HG03558 (cell line): ENCODE measurements at regions not wholly inside any gene's neighbourhood (a gene's known extent, or its start where the extent isn't known, plus 50 kb on each side); places are given as distances from the start of the nearest gene placed in this dataset.

Source experiments
- ATAC-seq: cut with Tn5 transposase; IDR thresholded peaks from one replicate; pipeline ENCODE4 v1.9.1; 2021; ENCODE audit warnings: moderate number of reproducible peaks; ENCODE audit not compliant: unreplicated experiment; ENCODE audit errors: extremely low read depth

DNA sequence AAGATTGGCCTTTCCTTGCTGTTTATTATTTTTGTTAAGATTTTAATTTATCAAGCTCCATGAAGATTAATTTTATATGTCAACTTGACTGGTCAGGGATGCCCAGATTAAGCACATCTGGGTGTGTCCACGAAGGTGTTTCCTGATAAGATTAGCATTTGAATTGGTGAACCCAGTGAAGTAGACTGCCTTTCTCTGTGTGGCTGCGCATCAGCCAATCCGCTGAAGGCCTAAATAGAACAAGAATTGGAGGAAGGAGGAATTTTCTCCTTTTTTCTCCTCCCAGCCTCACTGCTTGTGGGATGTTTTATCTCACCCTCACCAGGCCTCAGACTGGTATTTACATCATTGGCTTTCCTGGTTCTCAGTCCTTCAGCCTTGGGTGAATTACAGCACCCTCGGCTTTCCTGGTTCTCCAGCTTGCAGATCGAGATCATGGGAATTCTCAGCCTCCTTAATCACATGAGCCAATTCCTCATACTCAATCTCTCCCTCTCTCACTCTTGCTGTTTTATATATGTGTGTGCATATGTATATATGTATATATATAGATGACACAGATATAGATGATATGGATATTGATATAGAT, 135.4 kb upstream of the SPEF2 start:
- ATAC-seq: no peak

DNA sequence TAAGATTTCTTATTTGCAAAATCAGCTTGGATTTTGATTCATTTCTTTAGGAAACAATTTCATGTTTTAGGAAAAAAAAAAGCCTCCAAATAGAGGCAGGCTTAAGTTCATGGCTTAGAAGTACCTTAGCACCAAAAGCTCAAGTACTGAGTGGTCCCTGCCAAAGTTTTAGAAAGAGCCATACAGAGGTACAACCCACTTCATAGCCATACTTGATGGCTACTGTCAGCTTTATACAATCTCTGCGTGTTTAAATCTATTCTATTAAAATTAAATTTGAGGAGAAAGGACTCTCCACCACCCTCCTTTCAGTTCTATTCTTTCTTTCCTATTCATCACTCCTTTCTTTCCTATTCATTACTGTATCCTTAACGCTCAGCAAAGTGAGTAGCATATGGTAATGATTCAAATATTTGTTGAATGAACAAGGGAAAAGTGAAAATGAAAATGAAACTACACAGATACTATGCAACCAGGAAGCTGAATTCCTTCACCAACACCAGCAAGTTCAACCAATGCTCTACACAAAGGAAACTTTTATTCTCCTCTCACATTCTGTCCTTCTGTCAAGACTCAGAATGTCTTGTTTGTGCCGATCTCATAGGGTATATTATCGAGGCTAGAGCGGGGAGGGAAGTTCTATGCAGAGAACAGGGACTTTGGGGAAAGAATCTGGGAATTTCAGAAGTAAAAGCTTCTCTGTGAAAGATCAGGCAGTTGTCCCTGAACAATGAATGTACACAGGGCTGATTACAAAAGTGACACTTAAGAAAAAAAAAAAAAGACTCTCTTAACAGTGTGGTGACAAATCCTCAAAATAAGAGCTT, 138.6 kb upstream of the SPEF2 start:
- ATAC-seq: no peak

DNA sequence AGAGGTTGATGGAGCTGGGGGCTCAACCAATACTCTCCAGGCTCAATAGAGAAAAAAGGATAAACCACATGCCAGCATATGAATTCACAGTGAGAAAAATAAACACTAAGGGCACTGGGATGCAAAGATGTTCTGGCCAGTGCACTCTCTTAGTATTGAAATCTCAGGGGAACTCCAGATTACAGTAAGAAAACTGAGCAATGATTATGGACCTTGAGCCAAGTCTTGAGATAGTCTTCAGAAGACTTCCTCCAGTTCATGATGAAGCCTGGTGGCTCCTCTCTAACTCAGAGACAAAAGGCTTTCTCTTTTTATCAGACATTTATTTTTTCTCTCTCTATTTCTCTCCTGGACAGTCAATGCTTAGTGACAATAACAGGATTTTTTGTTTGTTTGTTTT, 139.8 kb upstream of the SPEF2 start:
- ATAC-seq: no peak

DNA sequence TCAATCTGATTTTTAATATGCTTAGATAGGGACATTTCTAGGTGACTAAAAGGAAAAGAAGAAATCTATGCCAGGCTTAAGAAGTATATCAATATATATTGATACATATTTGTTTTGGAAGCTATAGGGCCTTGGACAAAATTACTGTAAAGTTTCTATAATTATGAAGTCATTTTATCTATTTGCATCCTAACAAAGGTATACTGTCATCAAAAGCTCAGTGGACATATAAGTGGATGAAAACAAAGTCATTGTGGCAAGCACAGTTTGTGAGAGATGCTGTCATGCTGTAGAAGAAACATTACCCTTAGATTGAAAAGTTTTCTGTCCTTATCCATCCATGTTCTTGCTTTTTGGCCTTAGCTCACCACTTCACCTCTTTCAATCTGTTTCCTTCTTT, 140.3 kb upstream of the SPEF2 start:
- ATAC-seq: no peak

DNA sequence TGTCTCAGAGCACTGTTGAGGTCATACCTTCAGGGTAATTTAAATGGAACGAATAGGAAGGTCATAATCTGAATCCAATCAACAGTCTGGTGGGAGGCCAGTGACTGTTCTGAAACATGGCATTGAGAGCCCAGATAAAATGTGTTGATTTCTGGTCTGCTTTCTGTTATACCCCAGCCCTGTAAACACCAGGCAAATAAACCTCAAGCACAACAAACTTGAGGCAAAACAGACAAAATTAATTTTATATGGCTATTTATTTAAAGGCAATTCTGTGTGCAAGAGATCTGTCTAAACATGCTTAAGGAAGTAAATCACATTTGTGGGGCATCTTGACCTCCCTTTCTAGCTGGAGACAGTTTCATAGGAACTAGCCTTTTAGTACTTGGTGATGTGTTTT, 140.9 kb upstream of the SPEF2 start:
- no peak for ATAC-seq

DNA sequence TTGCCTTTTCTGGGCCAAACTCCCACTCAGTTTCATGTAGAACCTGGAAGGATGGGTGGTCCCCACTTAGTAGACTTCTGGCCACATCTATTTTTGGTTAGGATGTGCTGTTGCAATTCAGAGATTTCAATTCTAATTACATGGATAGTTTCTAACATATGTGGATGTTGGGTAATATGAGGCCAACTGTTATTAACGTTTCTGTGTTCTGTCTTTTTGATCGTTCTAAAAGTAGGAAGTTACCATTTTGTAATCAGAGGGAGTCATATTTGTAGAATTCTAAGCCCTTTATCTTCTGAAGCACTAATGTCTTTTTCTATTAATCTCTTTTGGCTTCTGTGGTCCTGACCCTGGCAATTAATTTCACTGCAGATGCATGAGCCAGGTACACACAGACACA, 141.6 kb upstream of the SPEF2 start:
- no peak for ATAC-seq

DNA sequence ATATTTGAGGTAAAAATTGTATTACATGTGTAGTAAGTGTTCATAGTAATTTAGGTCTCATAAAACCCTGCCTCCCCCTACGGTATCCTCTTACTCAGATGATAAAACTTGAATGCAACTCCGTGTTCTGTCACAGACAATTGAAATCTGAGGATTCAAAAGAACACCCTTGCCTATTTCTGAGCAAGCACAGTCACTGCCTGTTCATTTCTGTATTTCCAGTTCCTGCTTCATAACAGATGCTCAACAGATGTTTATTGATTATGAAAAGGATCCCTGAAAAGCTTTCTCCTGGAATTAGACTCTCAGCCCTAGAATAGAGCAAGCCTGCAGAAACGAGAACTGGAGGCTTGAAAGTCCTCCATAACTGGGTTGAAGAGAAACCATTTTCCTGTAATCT, 144.1 kb upstream of the SPEF2 start:
- no peak for ATAC-seq

DNA sequence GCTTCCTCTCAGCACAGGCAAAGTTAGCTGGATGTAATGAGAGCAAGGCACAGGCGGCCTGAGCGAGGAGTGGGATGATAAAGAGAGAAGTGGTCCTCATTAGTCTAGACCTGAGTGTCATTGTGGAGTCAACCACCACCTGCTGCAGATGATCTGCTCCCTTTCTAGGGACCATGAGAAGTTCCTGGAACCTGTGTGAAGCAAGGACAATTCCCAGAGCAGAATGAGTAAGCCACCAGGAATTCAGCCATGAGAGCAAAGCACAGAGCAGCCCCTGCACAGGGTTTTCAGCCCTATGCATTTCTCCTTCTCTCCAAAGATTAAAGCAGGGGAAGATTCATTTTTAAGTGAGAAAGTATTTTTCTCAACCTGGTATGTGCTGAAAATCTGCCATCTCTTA, 146.8 kb upstream of the SPEF2 start:
- ATAC-seq: no peak

DNA sequence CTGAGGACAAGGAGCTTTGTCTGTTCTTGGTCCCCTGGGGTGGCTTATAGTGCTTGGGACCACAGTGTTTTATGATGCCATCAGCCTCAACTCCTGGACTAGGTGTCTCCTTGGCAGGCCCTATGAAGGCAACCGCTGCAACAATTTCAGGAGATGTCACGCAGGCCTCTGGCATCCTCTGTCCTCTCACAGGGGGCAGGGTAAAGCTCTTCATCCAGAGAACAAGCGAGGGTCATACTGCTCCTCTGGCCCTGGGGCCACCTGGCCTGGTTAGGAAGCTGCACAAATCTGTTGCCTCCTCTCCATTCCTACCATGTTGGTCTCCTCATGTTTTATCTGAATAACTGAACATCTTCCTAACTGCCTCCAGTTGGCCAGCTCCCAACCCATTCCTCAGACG, 148.9 kb upstream of the SPEF2 start:
- ATAC-seq: no peak

DNA sequence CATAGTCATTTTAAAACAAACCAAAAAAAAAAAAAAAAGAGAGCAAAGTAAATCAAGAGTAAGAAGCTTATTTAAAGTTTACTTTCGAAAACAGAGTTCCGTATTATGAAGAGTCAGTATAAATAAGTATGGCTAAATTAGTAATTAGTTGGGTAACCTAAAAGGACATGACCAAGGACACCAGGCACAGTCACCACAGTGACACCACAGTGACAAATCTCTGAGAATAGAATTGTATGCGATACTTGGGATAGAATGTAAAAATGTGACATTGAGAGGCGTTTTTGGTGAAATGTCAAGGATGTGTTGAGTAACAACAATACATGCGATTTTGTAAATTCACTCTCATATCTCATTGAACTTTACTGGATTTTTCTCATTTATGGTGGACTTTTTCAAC, 150.9 kb upstream of the SPEF2 start:
- ATAC-seq: no peak

DNA sequence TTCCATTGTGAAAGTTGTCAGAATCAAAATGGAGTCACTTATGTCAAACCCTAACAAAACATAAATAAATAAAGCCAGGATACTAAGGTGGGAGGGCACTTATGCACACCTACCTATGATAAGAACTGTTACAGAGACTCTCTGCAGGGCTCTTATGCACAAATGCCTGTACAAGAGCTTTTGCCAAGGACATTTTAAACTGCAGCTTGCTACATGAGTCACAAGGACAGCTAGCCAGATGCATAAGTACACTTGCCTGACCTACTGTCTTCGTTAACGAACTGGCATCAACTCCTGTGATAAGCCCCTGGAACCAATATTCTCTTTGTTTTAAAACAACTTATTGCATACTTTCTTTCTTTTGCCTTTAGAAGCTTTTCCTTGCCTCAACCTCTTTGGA, 152.9 kb upstream of the SPEF2 start:
- no peak for ATAC-seq

DNA sequence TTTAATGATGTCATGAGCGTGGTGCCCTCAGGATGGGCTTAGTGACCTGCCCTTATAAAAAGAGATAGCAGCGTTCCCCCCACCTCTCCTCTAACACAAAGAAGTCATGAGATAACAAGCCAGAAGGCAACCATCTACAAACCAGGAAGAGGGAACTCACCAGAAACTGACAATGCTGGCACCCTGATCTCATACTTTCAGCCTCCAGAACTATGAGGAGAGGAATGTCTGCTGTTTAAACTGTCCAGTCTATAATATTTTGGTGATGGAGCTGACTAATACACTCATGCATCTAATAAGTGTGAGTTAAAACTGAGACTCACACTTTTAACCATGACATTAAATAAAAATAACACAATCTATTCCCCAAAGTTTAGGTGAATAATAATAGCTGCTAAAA, 156.1 kb upstream of the SPEF2 start:
- ATAC-seq: no peak

DNA sequence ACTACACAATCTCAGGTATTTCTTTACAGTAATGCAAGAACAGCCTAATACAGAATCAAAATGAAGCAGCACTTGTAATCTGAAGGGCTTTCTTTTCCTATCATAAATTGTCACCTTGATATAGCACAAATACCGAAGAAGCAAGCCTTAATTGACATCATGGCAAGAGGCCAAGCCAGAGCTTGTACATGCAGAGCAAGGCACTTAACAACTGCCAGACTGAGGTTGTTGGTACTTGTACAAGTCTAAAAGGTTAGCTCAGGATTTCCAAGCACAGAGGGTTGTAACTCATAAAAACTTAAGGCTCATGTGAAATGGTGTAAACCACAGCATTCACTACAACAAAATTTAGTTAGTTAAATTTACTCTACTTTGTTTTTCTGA, 158.8 kb upstream of the SPEF2 start:
- no peak for ATAC-seq

DNA sequence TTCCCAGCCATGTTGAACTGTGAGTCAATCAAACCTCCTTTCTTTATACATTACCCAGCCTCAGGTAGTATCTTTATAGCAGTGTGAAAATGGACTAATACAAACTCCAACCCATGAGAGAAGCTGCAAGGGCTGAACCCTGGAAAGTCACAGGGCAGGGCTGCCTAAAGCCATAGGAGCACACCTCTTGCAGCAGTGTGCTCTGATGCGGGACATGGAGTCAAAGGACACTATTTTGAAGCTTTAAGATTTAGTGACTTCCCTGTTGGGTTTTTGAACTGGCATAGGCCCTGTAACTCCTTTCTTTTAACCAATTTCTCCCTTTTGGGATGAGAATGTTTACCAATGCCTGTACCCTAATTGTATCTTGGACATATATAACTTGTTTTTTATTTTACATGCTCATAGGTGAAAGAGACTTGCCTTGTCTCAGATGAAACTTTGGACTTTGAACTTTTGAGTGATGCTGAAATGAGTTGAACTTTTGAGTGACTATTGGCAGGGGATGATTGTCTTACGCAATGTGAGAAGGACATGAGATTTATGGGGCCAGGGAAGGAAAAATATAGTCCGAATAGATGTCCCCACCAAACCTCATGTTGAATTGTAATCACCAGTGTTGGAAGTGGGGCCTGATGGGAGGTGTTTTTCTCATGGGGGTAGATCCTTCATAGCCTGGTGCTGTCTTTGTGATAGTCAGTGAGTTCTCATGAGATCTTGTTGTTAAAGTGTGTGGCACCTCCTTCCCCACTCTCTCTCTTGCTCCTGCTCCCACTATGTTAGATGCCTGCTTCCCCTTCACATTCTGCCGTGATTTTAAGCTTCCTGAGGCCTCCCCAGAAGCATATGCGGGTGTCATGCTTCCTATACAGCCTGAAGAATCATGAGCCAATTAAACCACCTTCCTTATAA, 159.5 kb upstream of the SPEF2 start:
- ATAC-seq: no peak

DNA sequence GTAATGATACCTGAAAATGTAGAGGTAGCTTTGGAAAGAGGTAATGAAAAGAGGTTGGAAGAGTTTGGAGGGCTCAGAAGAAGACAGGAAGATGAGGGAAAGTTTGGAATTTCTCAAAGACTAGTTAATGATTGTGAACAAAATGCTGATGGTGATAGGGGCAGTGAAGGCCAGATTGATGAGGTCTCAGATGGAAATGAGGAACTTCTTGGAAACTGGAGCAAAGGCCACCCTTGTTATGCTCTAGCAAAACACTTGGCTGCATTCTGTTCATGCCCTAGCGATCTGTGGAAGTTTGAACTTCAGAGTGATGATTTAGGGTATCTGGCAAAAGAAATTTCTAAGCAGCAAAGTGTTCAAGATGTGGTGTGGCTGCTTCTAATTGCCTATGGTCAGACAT, 161.2 kb upstream of the SPEF2 start:
- no peak for ATAC-seq

DNA sequence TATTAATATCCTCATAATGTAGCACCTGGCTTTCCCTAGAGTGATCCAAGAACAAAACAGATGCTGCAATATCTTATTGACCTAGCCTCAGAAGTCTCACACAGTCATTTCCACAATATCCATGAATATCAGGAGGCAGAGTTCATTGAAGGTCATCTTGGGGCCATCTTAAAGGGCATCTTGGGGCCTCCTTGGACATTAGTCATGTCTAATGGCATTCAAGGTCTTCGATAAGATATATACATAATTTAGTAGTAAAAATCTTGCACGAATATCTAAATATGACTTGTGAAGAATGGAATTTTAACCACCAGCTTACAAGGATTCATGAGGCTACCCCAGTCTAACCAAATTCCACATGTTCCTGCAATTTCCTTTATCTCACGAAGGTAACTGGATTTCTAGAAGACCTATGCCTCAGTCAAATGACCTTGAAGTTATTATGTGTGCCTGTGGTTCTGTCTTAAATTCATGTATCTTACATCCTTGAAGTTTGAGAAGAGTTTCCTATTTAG, 163.6 kb upstream of the SPEF2 start:
- ATAC-seq: no peak

DNA sequence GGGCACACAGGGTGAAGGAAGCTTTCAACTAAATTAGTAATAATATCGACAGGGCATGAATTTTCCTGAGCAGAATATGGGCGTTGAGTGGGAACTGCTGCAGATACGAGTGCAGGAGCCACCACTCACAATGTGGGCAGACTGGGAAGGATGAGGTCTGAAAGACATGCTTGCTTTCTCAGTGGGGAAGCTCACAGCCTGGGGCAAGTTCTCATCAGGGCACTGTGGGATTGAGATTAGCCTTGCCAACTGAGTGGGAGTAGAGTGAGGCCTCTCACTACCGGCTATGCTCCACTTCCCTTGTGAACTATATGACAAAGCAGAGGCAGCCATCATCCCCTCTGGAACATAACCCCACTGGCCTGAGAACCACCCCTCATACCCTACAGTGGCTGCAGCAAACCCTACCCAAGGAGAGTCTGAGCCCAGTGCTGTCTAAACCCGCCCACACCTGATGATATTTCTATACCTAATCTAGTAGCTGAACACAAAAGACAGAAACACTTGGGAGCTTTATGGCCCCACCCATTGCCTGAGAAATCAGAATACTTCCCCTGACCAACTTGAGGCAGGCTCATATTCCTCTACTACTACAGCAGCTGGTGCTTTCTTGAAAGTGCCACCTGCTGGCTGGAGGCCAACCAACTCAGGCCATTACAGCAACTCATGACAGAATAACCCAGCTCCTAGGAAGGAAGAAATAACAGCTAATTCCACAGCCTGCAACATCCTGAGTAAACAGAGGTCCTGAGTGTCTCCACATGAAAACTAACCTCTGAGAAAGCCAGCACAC, 173.7 kb upstream of the SPEF2 start:
- no peak for ATAC-seq

DNA sequence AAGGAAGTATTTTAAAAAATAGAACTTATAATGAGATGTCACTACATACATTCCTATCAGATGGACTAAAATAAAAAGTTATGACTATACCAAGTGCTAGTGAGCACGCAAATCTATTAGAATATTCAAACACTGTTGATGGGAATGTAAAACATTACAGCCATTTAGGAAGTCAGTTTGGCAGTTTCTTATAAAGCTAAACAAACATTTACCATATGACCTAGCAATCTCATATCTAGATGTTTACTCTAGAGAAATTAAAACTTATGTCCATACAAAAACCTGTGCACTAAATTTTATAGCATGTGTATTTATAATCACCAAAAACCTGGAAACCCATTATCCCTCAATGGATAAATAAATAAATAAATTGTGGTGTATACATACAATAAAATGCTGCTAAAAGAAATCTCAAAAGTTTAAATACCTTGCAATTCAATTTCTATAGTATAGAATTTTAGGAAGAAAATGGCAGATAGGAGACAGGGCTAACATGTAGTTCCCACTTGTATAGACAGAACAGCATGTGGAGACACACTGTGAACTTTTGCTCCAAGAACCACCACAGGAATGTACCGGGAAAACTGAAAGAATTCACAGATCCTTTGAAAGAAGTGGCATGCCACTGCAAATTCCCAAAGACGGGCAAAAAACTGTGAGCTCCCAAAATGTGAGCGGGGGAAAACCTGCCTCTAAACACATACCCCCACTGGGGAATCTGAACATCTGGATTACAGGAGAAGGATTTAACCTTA, 174.6 kb upstream of the SPEF2 start:
- ATAC-seq: no peak

DNA sequence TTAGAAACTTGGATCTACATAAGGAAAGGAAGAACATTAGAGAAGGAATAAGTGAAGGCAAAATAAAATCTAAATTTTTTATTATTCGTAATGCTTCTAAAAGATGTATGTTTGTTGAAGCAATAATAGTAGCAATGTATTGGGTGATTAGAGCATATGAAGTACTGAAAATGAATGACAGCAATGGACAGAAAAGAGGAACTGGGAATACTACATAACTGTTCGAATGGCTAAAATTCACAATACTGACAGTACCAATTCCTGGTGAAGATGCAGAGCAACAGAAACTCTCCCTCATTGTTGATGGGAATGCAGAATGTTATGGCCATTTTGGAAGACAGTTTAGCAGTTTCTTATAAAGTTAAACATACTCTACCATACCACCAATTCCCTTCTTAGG, 177.3 kb upstream of the SPEF2 start:
- ATAC-seq: no peak

DNA sequence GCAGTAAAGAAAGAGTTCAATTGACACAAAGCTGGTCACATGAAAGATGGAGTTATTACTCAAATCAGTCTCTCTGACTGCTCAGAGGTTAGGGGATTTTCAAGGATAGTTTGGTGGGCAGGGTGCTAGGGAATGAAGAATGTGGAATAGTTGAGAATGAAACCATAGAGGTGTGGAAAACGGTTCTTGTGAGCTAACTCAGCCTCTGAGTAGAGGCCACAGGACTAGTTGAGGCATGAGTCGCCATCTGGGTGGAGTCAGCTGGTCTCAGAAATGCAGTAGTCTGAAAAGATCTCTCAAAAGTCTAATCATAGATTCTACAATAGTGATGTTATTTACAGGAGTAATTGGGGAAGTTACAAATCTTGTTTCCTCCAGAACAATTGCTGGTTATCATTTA, 178.9 kb upstream of the SPEF2 start:
- no peak for ATAC-seq
